ENCODE measurements at regions not wholly inside any gene's neighbourhood (a gene's known extent, or its start where the extent isn't known, plus 50 kb on each side); places are given as distances from the start of the nearest gene placed in this dataset.

DNA sequence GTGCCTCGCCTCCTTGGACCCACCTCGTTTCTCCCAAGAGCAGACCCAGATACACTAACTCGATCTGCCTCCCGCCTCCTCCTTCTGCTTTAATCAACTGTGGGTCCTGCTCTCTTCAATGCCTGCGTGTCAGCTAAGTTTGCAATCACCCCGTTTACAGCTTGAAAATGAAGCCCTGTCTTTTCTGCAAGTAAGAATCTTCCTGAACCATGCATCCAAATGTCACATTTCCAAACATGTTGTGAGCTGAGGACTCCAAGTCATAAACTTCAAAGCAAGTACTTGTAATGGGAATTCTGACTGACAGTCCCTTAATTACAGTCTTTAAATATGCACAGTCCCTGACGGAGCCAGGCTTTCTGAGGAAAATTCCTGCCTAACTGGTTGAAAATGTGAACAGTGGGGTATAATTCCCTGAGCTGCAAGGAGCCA, 154.9 kb upstream of the UQCRFS1 start:
- H3K4me3 ChIP-seq (ENCODE audit: low read length): no peak overlapping the region
- TF ChIP-seq, protein P1, sequence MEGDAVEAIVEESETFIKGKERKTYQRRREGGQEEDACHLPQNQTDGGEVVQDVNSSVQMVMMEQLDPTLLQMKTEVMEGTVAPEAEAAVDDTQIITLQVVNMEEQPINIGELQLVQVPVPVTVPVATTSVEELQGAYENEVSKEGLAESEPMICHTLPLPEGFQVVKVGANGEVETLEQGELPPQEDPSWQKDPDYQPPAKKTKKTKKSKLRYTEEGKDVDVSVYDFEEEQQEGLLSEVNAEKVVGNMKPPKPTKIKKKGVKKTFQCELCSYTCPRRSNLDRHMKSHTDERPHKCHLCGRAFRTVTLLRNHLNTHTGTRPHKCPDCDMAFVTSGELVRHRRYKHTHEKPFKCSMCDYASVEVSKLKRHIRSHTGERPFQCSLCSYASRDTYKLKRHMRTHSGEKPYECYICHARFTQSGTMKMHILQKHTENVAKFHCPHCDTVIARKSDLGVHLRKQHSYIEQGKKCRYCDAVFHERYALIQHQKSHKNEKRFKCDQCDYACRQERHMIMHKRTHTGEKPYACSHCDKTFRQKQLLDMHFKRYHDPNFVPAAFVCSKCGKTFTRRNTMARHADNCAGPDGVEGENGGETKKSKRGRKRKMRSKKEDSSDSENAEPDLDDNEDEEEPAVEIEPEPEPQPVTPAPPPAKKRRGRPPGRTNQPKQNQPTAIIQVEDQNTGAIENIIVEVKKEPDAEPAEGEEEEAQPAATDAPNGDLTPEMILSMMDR (IDR thresholded peaks at IDR 0.05; ENCODE audit: insufficient read depth, low read depth, low read length, missing control alignments): no peak
- DNase-seq (ENCODE audit: low read depth): no peak

DNA sequence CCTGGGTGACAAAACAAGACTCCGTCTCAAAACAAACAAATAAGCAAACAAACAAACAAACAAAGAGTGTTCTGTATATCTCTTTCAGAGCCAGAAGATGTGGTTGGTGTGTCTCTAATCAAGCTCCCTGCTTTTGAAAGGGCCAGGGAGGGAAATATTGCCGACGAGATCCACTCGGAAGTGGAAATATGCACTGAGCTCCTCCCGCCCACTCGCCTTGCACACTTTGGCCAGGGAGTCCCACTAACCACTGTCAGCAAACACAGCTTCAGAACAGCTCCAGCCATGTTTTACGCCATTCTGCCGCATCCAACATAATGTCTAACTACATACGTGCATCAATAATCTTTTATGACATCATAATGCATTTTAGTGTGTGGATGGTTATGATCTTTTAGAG, 155.5 kb upstream of the VSTM2B start:
- DNase-seq (ENCODE audit: low read depth): no peak
- TF ChIP-seq, protein P1 (IDR thresholded peaks at IDR 0.05; ENCODE audit: insufficient read depth, low read depth, low read length, missing control alignments): no peak
- no peak overlapping the region for H3K4me3 ChIP-seq (ENCODE audit: low read length)

DNA sequence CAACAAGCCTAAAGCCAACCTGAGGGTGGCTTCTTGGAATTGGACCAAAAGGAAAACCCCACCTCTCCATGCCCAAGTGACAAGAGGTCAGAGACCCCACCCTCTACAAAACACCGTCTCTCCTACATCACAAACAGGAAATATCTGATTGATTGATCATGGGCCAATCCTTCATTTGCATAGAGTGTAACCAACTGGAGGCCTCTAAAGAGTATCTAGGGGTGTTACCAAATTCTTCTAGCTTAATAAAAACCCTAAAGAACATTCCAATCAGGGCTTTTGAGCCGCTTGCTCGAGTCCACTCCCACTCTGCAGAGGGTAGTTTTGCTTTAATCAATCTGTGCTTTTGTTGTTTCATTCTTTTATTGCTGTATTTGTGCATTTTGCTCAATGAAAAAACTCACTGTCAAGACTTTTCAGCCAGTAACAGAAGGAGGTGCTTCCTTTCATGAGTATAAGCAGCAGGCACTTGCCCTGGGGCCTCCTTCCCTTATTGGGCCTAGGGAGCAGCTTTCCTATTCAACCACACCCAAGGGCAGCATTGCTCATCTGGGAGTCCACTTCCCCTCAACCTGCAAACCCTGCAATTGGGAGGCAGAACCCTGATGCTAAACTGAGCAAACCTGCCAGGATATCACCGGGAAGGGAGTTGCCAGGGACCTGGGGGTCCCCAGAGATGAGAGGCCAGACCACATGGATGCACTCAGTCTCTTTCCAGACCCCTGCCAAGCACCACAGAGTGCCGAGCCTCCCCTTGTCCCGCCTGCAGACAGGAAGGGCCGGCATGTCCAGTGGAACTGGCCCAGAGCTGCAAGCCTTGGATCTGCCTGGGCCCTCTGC, 154.3 kb upstream of the VSTM2B start:
- H3K4me3 ChIP-seq (ENCODE audit: low read length): no peak overlapping the region
- DNase-seq (ENCODE audit: low read depth): no peak
- TF ChIP-seq, protein P1 (IDR thresholded peaks at IDR 0.05; ENCODE audit: insufficient read depth, low read depth, low read length, missing control alignments): no peak

DNA sequence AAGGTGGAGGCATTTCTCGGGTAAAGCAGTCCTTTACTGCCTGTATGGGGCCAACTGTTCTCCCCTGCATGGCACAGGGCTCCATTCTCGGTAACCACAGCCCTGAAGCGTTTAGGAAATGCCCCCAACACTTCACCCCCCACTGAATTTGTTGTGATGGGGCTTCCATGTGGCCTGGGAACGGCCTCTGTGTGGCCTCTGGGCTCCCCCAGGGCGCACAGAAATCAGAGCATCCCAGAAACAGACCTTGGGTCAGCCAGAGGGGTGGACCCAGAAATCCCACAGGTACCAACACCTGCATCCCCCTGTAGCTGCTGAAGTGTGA, 153.7 kb upstream of the VSTM2B start:
- DNase-seq (ENCODE audit: low read depth): no peak
- TF ChIP-seq, protein P1 (IDR thresholded peaks at IDR 0.05; ENCODE audit: insufficient read depth, low read depth, low read length, missing control alignments): no peak
- H3K4me3 ChIP-seq (ENCODE audit: low read length): no peak overlapping the region

DNA sequence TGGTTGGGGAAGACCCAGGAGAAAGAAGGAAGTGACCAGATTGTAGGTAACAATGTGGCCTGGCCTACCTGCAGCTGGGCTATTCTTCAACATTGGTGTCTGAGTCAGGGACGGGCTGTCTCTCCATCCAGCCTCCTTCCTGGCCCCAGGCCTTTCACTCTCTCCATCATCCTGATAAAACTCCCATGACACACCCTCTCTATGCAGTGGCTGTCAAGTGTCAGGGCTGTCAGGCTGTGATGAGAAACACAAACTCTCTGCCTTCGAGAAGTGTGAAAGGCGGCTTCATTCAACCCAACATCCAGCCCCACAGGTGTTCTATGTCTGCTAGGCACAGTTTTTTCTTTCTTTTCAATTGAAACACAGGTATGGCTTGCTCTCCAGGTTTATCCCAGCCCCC, 153.3 kb upstream of the VSTM2B start:
- no peak overlapping the region for H3K4me3 ChIP-seq (ENCODE audit: low read length)
- no peak for DNase-seq (ENCODE audit: low read depth)
- TF ChIP-seq, protein P1 (IDR thresholded peaks at IDR 0.05; ENCODE audit: insufficient read depth, low read depth, low read length, missing control alignments): no peak

DNA sequence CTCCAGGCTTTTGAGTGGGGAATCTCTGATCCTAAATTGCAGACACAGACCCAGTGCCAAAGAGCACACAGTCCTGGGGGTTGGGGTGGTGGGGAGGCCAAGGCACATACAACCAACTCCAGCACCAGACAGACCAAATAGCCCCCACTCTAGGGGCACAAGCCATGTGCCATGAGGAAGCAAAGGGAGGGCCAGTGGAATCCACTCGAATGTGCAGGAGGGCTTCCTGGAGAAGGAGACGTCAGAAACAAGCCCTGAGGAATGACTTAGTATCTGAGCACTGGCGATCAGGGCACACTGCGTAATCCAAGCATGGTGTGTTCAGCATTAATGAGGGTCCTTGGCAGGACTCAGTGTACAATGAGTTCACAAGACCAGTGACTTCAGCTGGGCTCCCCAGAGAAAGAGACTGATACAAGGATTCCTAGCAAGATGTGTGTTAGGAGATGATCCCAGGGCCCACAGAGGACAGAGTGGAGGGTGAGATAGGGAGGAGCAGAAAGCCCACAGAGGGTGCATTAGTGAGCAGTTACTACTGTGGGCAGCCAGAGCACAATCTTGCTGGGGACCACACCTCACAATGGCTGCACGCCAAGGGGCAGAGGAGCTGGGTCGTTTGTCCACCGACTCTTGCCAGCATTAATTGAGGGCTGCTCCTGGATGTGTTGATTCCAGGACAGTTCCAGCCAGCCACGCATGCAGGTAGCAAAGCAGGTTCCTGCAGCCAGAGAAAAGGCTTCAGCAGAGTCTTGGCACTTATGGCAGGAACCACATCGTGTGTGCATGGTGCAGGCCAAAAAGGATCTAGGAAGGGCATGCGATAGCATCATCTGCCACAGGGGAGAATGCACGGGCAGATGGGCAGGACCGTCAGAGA, 152.6 kb upstream of the VSTM2B start:
- TF ChIP-seq, protein P1 (IDR thresholded peaks at IDR 0.05; ENCODE audit: insufficient read depth, low read depth, low read length, missing control alignments): no peak
- no peak overlapping the region for H3K4me3 ChIP-seq (ENCODE audit: low read length)
- DNase-seq (ENCODE audit: low read depth): no peak

All from epithelial cell of esophagus (primary cell).